Chondrocyte (in vitro differentiated cells): ENCODE measurements at regions not wholly inside any gene's neighbourhood (a gene's known extent, or its start where the extent isn't known, plus 50 kb on each side); places are given as distances from the start of the nearest gene placed in this dataset.

Experiments used
- DNase-seq: peaks from one replicate; pipeline ENCODE4 v3.0.0; 2021; ENCODE audit warnings: mixed read lengths, low spot score
- H3K27ac Mint-ChIP-seq: one replicate; pipeline ENCODE4 v1.8.0; 2021; ENCODE audit warnings: mild to moderate bottlenecking, moderate library complexity, mixed read lengths; ENCODE audit not compliant: unreplicated experiment
- H3K27me3 Mint-ChIP-seq: 2 replicates; pipeline ENCODE4 v1.8.0; 2021; ENCODE audit warnings: low read depth, mixed read lengths
- H3K36me3 Mint-ChIP-seq: 2 replicates; pipeline ENCODE4 v1.8.0; 2021; ENCODE audit warnings: low read depth, mixed read lengths
- H3K4me1 Mint-ChIP-seq: 2 replicates; pipeline ENCODE4 v1.8.0; 2021; ENCODE audit warnings: low read depth, mild to moderate bottlenecking, mixed read lengths
- H3K4me3 Mint-ChIP-seq: one replicate; pipeline ENCODE4 v1.8.0; 2021; ENCODE audit warnings: mild to moderate bottlenecking, moderate library complexity, mixed read lengths; ENCODE audit not compliant: unreplicated experiment
- H3K9me3 Mint-ChIP-seq: 2 replicates; pipeline ENCODE4 v1.8.0; 2021; ENCODE audit warnings: low read depth, mixed read lengths
- CTCF ChIP-seq: fragments of 200-600 bp; sonication (generic); IDR thresholded peaks from 2 replicates; pipeline ENCODE4 v1.5.0; 2021; ENCODE audit warnings: antibody characterized with exemption, mild to moderate bottlenecking, moderate library complexity

GRCh38 chr5:136666970-136667620, 301.8 kb upstream of the TRPC7 start:
- Mint-ChIP-seq H3K36me3 (no peaks in the 10 kb centered on the region), H3K9me3 (peaks cover 4% of the 10 kb centered on the region), H3K27me3 (peaks cover 23% of the 10 kb centered on the region), H3K4me1 (no peaks in the 10 kb centered on the region), H3K27ac (no peak overlapping the region), H3K4me3 (no peak overlapping the region)
- DNase-seq: no peak
- no peak for TF ChIP-seq CTCF

GRCh38 chr5:136665331-136665730, 300.0 kb upstream of the TRPC7 start:
- Mint-ChIP-seq H3K4me3 (no peak overlapping the region), H3K36me3 (no peaks in the 10 kb centered on the region), H3K9me3 (peaks cover 2% of the 10 kb centered on the region)

GRCh38 chr5:136661026-136661425, 295.7 kb upstream of the TRPC7 start:
- no peak for TF ChIP-seq CTCF
- Mint-ChIP-seq H3K4me1 (no peaks in the 10 kb centered on the region), H3K9me3 (no peaks in the 10 kb centered on the region), H3K27ac (no peak overlapping the region), H3K36me3 (no peaks in the 10 kb centered on the region), H3K27me3 (peaks cover 12% of the 10 kb centered on the region), H3K4me3 (no peak overlapping the region)
- no peak for DNase-seq

More at GRCh38 chr5:136665331-136665730, 300.0 kb upstream of the TRPC7 start:
- no peak for TF ChIP-seq CTCF
- Mint-ChIP-seq H3K27me3 (peaks cover 22% of the 10 kb centered on the region), H3K4me1 (no peaks in the 10 kb centered on the region), H3K27ac (no peak overlapping the region)
- no peak for DNase-seq

GRCh38 chr5:136656811-136657210, 291.5 kb upstream of the TRPC7 start:
- H3K27me3 Mint-ChIP-seq: peaks cover 2% of the 10 kb centered on the region
- no peak overlapping the region for H3K27ac Mint-ChIP-seq
- no peak for DNase-seq
- H3K36me3 Mint-ChIP-seq: no peaks in the 10 kb centered on the region
- no peak for TF ChIP-seq CTCF
- H3K4me3 Mint-ChIP-seq: no peak overlapping the region
- no peaks in the 10 kb centered on the region for H3K9me3 Mint-ChIP-seq
- H3K4me1 Mint-ChIP-seq: no peaks in the 10 kb centered on the region

- Mint-ChIP-seq H3K4me3 (no peak overlapping the region), H3K36me3 (no peaks in the 10 kb centered on the region), H3K9me3 (no peaks in the 10 kb centered on the region), H3K27ac (no peak overlapping the region), H3K27me3 (no peaks in the 10 kb centered on the region), H3K4me1 (no peaks in the 10 kb centered on the region)
- DNase-seq: no peak
- TF ChIP-seq CTCF: no peak
Measured at GRCh38 chr5:136655468-136655867, 290.1 kb upstream of the TRPC7 start.
